ENCODE measurements at regions not wholly inside any gene's neighbourhood (a gene's known extent, or its start where the extent isn't known, plus 50 kb on each side); places are given as distances from the start of the nearest gene placed in this dataset.
"Not testable (repeated sequence)": the region's sequence is repeated elsewhere in the genome, so short reads cannot be mapped to it uniquely, and the experiment has no call there.

GRCh38 chrX:81348388-81348787, 146.5 kb downstream of the SH3BGRL start:
- DNase-seq (ENCODE audit: low spot score), result no peak

DNA sequence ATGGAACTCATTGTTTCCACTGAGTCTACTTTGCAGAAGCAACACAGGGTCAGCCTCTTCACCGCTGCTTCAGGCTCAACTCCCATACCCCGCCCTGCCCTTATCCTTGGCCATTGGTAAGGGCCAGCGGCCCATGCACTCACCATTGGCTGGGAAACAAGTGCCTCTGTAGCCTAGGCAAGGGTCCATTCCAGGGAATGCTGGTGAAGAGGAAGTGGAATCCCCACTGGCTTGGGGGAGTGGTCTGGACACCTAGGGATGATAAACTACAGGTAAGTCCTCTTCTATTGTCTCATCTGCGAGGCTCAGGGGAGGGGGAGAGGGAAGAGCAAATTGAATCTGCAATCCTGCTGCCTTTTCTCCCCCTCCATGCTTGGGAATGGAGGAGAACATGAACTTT, 153.1 kb downstream of the SH3BGRL start:
- DNase-seq (ENCODE audit: low spot score), result no peak

DNA sequence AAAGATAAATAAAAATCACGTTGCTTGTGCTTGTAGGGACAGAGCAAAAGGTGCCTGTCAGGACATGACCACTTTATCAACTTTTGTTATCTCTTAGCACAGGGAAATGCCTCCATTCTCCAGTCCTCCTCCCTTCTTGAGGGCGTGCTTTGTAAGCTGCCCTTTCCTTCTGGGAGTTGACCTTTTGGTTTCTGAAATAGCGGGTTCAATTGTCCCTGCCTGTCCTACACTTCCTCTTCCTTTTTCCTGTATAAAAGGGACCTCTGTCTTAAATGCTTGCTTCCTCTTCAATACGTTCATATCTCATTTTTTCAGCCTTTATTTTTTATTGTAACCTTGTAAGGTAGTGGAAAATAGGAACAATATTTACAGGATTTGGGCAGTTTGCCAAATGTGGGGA, 153.5 kb downstream of the SH3BGRL start:
- no peak for DNase-seq (ENCODE audit: low spot score)

DNA sequence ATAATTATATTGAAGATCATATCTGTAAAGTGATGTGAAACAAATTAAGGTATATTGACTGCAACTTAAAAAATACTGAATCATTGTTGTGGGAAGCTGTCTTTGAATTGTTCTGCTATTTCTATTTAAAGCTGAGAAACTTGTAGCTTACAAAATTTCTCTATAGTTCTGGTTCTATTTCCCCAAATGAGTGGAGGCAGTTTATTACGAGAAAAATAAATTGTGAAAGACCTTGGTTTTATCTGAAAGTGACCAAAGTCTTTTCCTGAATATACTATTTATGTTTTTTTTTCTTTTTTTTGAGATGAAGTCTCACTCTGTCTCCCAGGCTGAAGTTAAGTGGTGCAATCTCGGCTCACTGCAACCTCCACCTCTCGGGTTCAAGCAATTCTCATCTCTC, 165.4 kb downstream of the SH3BGRL start:
- no peak for DNase-seq (ENCODE audit: low spot score)

DNA sequence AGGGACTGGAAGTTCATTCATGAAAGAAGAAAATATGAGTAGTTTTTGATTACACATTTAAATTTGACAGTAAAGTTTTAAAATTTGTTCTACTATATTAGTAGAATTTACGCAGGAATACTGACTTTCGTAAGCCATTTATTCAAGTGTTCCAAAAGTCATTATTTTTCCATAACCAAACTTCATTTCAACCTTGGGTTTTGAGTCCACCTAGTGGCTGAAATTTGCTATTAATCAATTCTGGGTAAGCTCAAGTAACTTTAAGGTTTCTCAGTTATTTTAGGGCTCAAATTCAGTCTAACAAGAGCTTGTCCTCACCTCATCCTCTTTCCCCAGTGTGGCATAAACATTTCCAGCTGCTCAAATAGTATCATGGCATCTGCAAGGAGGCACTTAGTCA, 175.4 kb downstream of the SH3BGRL start:
- DNase-seq (ENCODE audit: low spot score), result peak; percentile 5

DNA sequence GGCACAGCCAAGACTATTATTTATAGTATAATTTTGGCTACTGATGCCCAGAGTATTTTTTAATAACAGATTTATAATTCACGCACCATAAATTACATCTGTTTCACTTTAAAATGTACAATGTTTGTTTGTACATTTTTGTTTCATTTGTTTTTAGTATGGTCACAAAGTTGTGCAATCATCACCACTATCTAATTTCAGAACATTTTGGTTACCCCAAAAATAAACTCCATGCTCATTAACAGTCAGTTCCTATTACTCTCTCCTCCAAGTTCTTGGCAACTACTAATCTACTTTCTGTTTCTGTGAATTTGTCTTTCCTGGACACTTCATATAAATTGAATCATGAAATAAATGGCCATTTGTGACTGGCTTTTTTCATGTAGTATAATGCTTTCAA, 176.7 kb downstream of the SH3BGRL start:
- DNase-seq (ENCODE audit: low spot score), result no peak

DNA sequence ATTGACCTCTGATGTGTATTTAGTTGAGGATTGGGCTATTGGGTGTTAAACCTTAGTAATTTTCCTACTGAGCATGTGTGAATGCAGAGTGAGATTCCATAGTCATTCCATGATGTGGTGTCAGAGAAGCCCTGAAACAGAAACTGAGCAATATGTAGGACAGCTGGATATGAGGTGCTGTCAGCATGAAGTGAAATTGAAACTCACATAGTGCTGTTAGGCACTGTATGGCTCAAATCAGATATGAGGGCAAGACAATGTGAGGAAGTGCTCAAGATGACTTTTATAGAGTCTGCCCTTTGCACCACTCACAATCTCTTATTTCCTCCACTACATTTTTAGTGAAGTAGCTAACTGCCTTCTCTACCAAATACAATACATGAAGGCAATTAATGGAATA, 188.3 kb downstream of the SH3BGRL start:
- no peak for DNase-seq (ENCODE audit: low spot score)

- no peak for DNase-seq (ENCODE audit: low spot score)
Observed at GRCh38 chrX:81392396-81392795, 190.5 kb downstream of the SH3BGRL start.

DNA sequence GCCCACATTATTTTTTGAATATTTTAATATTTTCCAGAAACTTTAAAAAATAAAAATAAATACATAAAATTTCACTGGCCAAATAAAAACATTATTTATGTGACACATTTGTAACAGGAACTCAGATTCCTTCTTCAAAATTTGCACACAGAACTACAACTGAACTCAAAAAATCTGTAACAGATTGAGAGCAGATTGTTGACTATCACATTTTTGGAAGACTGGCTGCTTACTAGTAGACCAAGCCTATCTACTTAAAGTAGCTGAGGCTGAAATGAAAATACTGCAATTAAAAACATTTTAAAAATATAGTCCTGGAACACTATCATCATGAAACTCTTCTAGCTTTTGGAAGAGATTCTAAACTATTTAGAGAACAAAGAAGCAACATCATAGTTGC, 203.9 kb downstream of the SH3BGRL start:
- DNase-seq (ENCODE audit: low spot score), result no peak

GRCh38 chrX:81411517-81411916, 209.6 kb downstream of the SH3BGRL start:
- DNase-seq (ENCODE audit: low spot score), result peak; percentile 1

DNA sequence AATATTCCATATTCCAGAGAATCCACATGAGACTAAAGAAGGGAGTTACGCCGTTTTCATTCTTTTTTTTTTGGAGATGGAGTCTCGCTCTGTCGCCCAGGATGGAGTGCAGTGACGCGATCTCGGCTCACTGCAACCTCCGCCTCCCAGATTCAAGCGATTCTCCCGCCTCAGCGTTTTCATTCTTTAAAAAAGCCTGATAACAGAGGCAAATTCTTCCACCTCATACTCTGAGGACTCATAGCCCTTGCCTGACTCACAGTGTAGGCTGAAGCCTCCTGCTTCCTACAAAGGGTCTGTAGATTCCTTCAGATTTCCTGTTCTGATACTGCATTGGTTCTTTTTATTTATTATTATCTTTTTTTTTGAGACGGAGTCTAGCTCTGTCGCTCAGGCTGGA, 210.5 kb downstream of the SH3BGRL start:
- DNase-seq (ENCODE audit: low spot score), result no peak

- DNase-seq (ENCODE audit: low spot score), result not testable (repeated sequence)
Observed at GRCh38 chrX:81412857-81413256, 211.0 kb downstream of the SH3BGRL start.

GRCh38 chrX:81414630-81415029, 212.7 kb downstream of the SH3BGRL start:
- no peak for DNase-seq (ENCODE audit: low spot score)
